HUES6 (cell line): ENCODE measurements at regions not wholly inside any gene's neighbourhood (a gene's known extent, or its start where the extent isn't known, plus 50 kb on each side); places are given as distances from the start of the nearest gene placed in this dataset.

Experiments used
- H3K27ac ChIP-seq: 2 replicates; pipeline ENCODE4 v1.7.0; 2013; ENCODE audit warnings: low read depth, mild to moderate bottlenecking, low read length, inconsistent platforms
- H3K27me3 ChIP-seq: 2 replicates; pipeline ENCODE4 v1.6.1; 2013; ENCODE audit warnings: low read length; ENCODE audit not compliant: control insufficient read depth, insufficient read depth
- H3K36me3 ChIP-seq: 2 replicates; pipeline ENCODE4 v1.6.1; 2013; ENCODE audit warnings: low read length; ENCODE audit not compliant: control insufficient read depth, insufficient read depth
- H3K4me1 ChIP-seq: 2 replicates; pipeline ENCODE4 v1.6.1; 2013; ENCODE audit warnings: low read length; ENCODE audit not compliant: control insufficient read depth, insufficient read depth
- H3K4me3 ChIP-seq: 2 replicates; pipeline ENCODE4 v1.5.1; 2013; ENCODE audit warnings: low read depth, low read length
- H3K9ac ChIP-seq: one replicate; pipeline ENCODE4 v1.6.1; 2013; ENCODE audit warnings: mild to moderate bottlenecking, low read length
- H3K9me3 ChIP-seq: 2 replicates; pipeline ENCODE4 v1.6.1; 2013; ENCODE audit warnings: low read depth, low read length; ENCODE audit not compliant: control insufficient read depth, insufficient read depth

- Histone ChIP-seq H3K4me3 (no peak overlapping the region), H3K9me3 (peaks cover 5% of the 10 kb centered on the region; the same call in 1 of the 2 replicates), H3K9ac (no peak overlapping the region), H3K27ac (no peak overlapping the region), H3K27me3 (no peaks in the 10 kb centered on the region), H3K36me3 (no peaks in the 10 kb centered on the region), H3K4me1 (no peaks in the 10 kb centered on the region)
Measured at GRCh38 chr12:126353604-126354003, 1288.4 kb downstream of the AACS start.

- Histone ChIP-seq H3K4me3 (no peak overlapping the region), H3K9ac (no peak overlapping the region), H3K9me3 (peaks cover 5% of the 10 kb centered on the region; the same call in 1 of the 2 replicates), H3K27me3 (no peaks in the 10 kb centered on the region), H3K36me3 (no peaks in the 10 kb centered on the region), H3K4me1 (no peaks in the 10 kb centered on the region), H3K27ac (no peak overlapping the region)
Measured at GRCh38 chr12:126354633-126355032, 1289.4 kb downstream of the AACS start.

DNA sequence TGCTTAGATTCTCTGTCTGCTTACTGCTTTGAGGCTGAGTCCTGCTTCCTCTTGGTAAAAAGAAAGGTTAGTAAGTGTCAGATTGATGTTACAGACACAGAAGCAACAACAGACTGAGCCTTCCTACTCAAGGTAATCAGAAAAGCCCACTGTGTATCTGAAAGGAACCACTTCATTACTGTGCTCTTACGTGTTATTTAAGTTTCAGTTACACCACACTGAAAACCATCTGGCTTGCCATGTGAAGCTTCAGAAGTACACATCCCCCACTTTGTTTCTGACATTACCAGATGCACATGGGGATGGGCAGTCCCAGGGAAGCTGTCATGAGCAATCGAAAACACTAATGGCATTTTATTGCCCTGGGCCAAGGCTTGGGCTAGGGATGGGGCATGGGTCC is 1290.1 kb downstream of the AACS start:
- Histone ChIP-seq H3K9ac (no peak overlapping the region), H3K27ac (no peak overlapping the region), H3K9me3 (peaks cover 5% of the 10 kb centered on the region; the same call in 1 of the 2 replicates), H3K4me3 (no peak overlapping the region), H3K4me1 (no peaks in the 10 kb centered on the region), H3K27me3 (no peaks in the 10 kb centered on the region), H3K36me3 (no peaks in the 10 kb centered on the region)

- Histone ChIP-seq H3K27ac (no peak overlapping the region), H3K9ac (no peak overlapping the region), H3K4me3 (no peak overlapping the region), H3K9me3 (no peaks in the 10 kb centered on the region; the same call in 1 of the 2 replicates), H3K27me3 (no peaks in the 10 kb centered on the region), H3K36me3 (no peaks in the 10 kb centered on the region), H3K4me1 (no peaks in the 10 kb centered on the region; the same call in 1 of the 2 replicates)
Measured at GRCh38 chr12:126358806-126359205, 1293.6 kb downstream of the AACS start.

DNA sequence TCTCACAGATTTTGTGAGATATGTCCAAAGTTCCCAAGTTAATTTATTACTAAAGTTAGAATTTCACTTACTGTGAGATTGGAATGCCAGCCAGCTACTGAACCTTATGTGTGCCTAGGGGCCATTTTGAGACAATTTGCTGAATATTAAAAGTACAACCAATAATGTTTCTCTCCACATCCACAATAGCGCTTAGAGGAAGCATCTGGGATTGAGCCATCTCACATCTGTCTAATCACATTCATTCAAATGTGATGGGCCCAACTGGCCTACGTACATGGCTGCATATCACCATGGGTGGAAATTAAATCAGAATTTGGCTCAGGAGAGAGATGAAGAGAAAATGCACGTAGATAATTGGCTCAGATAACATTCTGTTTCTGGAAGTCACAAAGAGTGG is 1294.0 kb downstream of the AACS start:
- Histone ChIP-seq H3K9me3 (no peaks in the 10 kb centered on the region; the same call in 1 of the 2 replicates), H3K36me3 (no peaks in the 10 kb centered on the region), H3K27ac (no peak overlapping the region), H3K9ac (no peak overlapping the region), H3K27me3 (no peaks in the 10 kb centered on the region), H3K4me1 (no peaks in the 10 kb centered on the region; the same call in 1 of the 2 replicates), H3K4me3 (no peak overlapping the region)

GRCh38 chr12:126361804-126362203 is 1296.6 kb downstream of the AACS start:
- H3K4me1 ChIP-seq: no peaks in the 10 kb centered on the region; the same call in 1 of the 2 replicates
- no peak overlapping the region for H3K9ac ChIP-seq
- H3K4me3 ChIP-seq: no peak overlapping the region
- no peaks in the 10 kb centered on the region for H3K9me3 ChIP-seq
- no peaks in the 10 kb centered on the region for H3K27me3 ChIP-seq
- H3K36me3 ChIP-seq: no peaks in the 10 kb centered on the region
- no peak overlapping the region for H3K27ac ChIP-seq

- no peak overlapping the region for H3K9ac ChIP-seq
Measured at GRCh38 chr12:126362493-126362892, 1297.3 kb downstream of the AACS start.

DNA sequence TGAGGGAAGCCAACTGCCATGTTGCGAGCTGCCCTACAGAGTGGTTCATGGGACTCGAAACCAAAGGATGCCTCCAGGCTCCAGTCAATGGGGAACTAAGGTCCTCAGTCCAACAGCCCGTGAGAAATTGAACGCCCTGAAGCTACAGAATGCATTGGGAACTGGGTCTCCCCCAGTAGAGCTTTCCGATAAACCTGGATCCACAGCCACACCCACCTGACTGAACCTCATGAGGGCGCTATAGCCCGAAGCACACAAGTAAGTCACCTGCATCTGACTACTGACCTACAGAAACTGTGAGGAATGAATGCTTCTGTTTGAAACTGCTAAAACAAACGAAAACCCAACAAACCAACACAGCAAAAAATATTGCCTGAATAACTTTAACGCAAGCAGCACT is 1297.7 kb downstream of the AACS start:
- no peak overlapping the region for H3K27ac ChIP-seq
- no peaks in the 10 kb centered on the region for H3K9me3 ChIP-seq
- H3K4me1 ChIP-seq: no peaks in the 10 kb centered on the region; the same call in 1 of the 2 replicates
- no peak overlapping the region for H3K4me3 ChIP-seq
- H3K36me3 ChIP-seq: no peaks in the 10 kb centered on the region
- H3K27me3 ChIP-seq: no peaks in the 10 kb centered on the region
- H3K9ac ChIP-seq: no peak overlapping the region

More at GRCh38 chr12:126362493-126362892, 1297.3 kb downstream of the AACS start:
- no peaks in the 10 kb centered on the region; the same call in 1 of the 2 replicates for H3K4me1 ChIP-seq
- H3K4me3 ChIP-seq: no peak overlapping the region
- H3K27me3 ChIP-seq: no peaks in the 10 kb centered on the region
- no peaks in the 10 kb centered on the region for H3K9me3 ChIP-seq
- H3K27ac ChIP-seq: no peak overlapping the region
- no peaks in the 10 kb centered on the region for H3K36me3 ChIP-seq

- peaks cover 9% of the 10 kb centered on the region for H3K4me1 ChIP-seq
- no peaks in the 10 kb centered on the region for H3K9me3 ChIP-seq
- no peak overlapping the region for H3K4me3 ChIP-seq
- H3K27me3 ChIP-seq: no peaks in the 10 kb centered on the region
- no peaks in the 10 kb centered on the region for H3K36me3 ChIP-seq
- H3K9ac ChIP-seq: no peak overlapping the region
- peak overlapping the region; percentile 47; the same call in 1 of the 2 replicates for H3K27ac ChIP-seq
Measured at GRCh38 chr12:126369487-126370463, 1304.5 kb downstream of the AACS start.

- Histone ChIP-seq H3K9ac (no peak overlapping the region), H3K4me1 (peaks cover 18% of the 10 kb centered on the region), H3K9me3 (no peaks in the 10 kb centered on the region), H3K27ac (no peak overlapping the region), H3K36me3 (no peaks in the 10 kb centered on the region), H3K4me3 (no peak overlapping the region), H3K27me3 (no peaks in the 10 kb centered on the region)
Measured at GRCh38 chr12:126383506-126383905, 1318.3 kb downstream of the AACS start.

DNA sequence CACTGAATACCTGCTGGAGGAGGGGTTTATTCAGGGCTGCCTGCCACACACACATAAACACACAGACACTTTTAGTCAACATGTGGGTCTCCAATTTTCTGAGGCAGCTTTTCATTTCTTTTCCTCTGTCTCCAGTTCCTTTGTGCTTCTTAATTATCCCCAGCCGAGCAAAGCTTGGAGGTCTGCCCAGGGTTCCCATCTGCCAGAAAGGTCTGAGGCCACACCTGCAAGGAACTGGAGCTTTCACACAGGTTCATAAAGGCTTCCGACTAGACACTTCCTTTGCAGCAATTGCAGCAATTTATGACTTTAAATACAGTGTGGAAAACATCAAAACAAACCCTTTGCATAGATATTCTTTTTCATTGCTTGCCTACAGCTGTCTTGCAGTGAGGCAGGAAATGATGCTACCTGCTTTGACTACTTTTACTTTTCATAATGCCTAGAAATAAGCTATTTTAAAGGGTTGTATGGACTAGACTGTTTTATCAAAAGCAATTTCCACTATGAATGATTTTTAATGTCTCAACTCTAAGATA is 1318.9 kb downstream of the AACS start:
- H3K27ac ChIP-seq: no peak overlapping the region
- no peaks in the 10 kb centered on the region for H3K36me3 ChIP-seq
- H3K4me1 ChIP-seq: peaks cover 18% of the 10 kb centered on the region
- H3K9me3 ChIP-seq: no peaks in the 10 kb centered on the region
- H3K9ac ChIP-seq: no peak overlapping the region
- H3K27me3 ChIP-seq: no peaks in the 10 kb centered on the region
- H3K4me3 ChIP-seq: no peak overlapping the region
